SH-SY5Y (cell line): ENCODE measurements at regions not wholly inside any gene's neighbourhood (a gene's known extent, or its start where the extent isn't known, plus 50 kb on each side); places are given as distances from the start of the nearest gene placed in this dataset.

ENCODE experiments used
- GATA2 ChIP-seq: IDR thresholded peaks from 2 replicates; pipeline ENCODE4 v1.6.1; 2011; ENCODE audit warnings: mild to moderate bottlenecking, low read depth, low read length
- GATA3 ChIP-seq: IDR thresholded peaks from 2 replicates; pipeline ENCODE4 v1.6.1; 2011; ENCODE audit warnings: low read depth, mild to moderate bottlenecking, low read length, moderate library complexity

- TF ChIP-seq GATA3: no peak
- no peak for TF ChIP-seq GATA2
Observed at GRCh38 chr6:97771372-97771771, 488.4 kb upstream of the MMS22L start.
